CD4-positive, alpha-beta T cell treated with Interferon alpha-2 for 1 hour (primary cell): ENCODE measurements at regions not wholly inside any gene's neighbourhood (a gene's known extent, or its start where the extent isn't known, plus 50 kb on each side); places are given as distances from the start of the nearest gene placed in this dataset.
"Not testable (repeated sequence)": the region's sequence is repeated elsewhere in the genome, so short reads cannot be mapped to it uniquely, and the experiment has no call there.

ENCODE experiments used
- DNase-seq, 2 donors: peaks; one replicate each; pipeline ENCODE4 v3.0.0-alpha.2; 2020 to 2022

- DNase-seq: no peak
Measured at GRCh38 chr2:241959751-241960269, 90.3 kb downstream of the RTP5 start.

- DNase-seq: no peak
Measured at GRCh38 chr2:241961454-241961853, 91.9 kb downstream of the RTP5 start.

- no peak for DNase-seq
Measured at GRCh38 chr2:241964133-241964532, 94.6 kb downstream of the RTP5 start.

GRCh38 chr2:241965931-241966412, 96.4 kb downstream of the RTP5 start:
- peak; percentile 43 to 55 for DNase-seq

- no peak for DNase-seq
Measured at GRCh38 chr2:241966647-241967466, 97.3 kb downstream of the RTP5 start.

GRCh38 chr2:241967467-241968144, 98.1 kb downstream of the RTP5 start:
- DNase-seq: peak in 1 of 2 donors; percentile 25

GRCh38 chr2:241968417-241968816, 98.9 kb downstream of the RTP5 start:
- DNase-seq: no peak

- DNase-seq: not testable (repeated sequence)
Measured at GRCh38 chr2:241969182-241969581, 99.7 kb downstream of the RTP5 start.

- DNase-seq: no peak
Measured at GRCh38 chr2:241970716-241971115, 101.2 kb downstream of the RTP5 start.

- DNase-seq: no peak
Measured at GRCh38 chr2:241974096-241974495, 104.6 kb downstream of the RTP5 start.

- DNase-seq: no peak
Measured at GRCh38 chr2:241974851-241975592, 105.5 kb downstream of the RTP5 start.

- no peak for DNase-seq
Measured at GRCh38 chr2:241975593-241976284, 106.2 kb downstream of the RTP5 start.

GRCh38 chr2:241976296-241976695, 106.8 kb downstream of the RTP5 start:
- DNase-seq: no peak

GRCh38 chr2:241977557-241978300, 108.2 kb downstream of the RTP5 start:
- no peak for DNase-seq

- DNase-seq: no peak
Measured at GRCh38 chr2:241978670-241979069, 109.1 kb downstream of the RTP5 start.

- DNase-seq: no peak
Measured at GRCh38 chr2:241980193-241980592, 110.7 kb downstream of the RTP5 start.

GRCh38 chr2:241981076-241981700, 111.7 kb downstream of the RTP5 start:
- DNase-seq: no peak

- no peak for DNase-seq
Measured at GRCh38 chr2:241982706-241983570, 113.4 kb downstream of the RTP5 start.

GRCh38 chr2:241983571-241984270, 114.2 kb downstream of the RTP5 start:
- DNase-seq: no peak

GRCh38 chr2:241984271-241984655, 114.7 kb downstream of the RTP5 start:
- no peak for DNase-seq
